ENCODE measurements at regions not wholly inside any gene's neighbourhood (a gene's known extent, or its start where the extent isn't known, plus 50 kb on each side); places are given as distances from the start of the nearest gene placed in this dataset.

DNA sequence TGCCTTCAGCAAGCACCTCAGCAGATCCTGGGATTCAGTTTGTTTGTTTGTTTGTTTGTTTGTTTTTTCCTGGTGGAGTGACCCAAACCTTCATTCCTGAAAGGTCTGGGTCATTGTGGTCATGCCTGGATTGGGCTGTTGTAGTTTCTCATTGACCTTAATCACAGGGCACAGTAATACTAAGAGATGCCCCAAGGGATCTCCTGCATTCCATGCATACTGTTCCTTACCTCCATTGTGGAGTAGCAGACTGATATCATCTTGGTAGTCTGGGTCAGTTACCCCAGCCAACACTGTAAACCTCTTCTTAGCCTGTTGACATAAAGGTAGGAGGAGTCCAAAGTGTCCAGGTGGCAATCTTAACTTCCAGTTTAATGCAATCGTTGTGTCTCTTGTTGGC is 1466.7 kb upstream of the CDH9 start:
- Histone ChIP-seq H3K36me3 (ENCODE audit: control insufficient read depth in 2 of 2, extremely low read depth in 1 of 2, insufficient read depth in 2 of 2, low read length in 2 of 2) (no peaks in the 10 kb centered on the region), H3K4me3 (replicated peaks in 1 of 3; ENCODE audit: insufficient read depth in 1 of 3, low read depth in 1 of 3, low read length in 3 of 3) (no peak overlapping the region), H3K79me2 (ENCODE audit: control insufficient read depth, insufficient read depth, low read length) (no peaks in the 10 kb centered on the region), H3K4me2 (ENCODE audit: insufficient read depth, low read length) (no peak overlapping the region), H3K9me3 (replicated peaks; ENCODE audit: control insufficient read depth, insufficient read depth, low read length) (peaks cover 2% of the 10 kb centered on the region), H3K4me1 (ENCODE audit: control insufficient read depth, extremely low read depth, insufficient read depth, low read length) (no peaks in the 10 kb centered on the region), H4K20me1 (replicated peaks; ENCODE audit: control insufficient read depth, extremely low read depth, insufficient read depth, low read length) (no peaks in the 10 kb centered on the region), H3K9ac (replicated peaks; ENCODE audit: extremely low read depth, insufficient read depth, low read length) (no peak overlapping the region), H3K27me3 (ENCODE audit: control insufficient read depth in 2 of 2, insufficient read depth in 2 of 2, low read length in 2 of 2) (no peaks in the 10 kb centered on the region), H3K27ac (ENCODE audit: insufficient read depth, low read depth, low read length) (no peak overlapping the region), H2AFZ (ENCODE audit: low read depth, low read length) (no peak overlapping the region), H3K9me1 (replicated peaks; ENCODE audit: control insufficient read depth, extremely low read depth, insufficient read depth, low read length) (no peaks in the 10 kb centered on the region)
- BruUV-seq (replicated peaks): no TSS peak
- dilution Hi-C loops (cut with MboI; ENCODE audit: extremely low pct_ligation_motif_present, low sequenced_read_pairs) (no loop called here), intact Hi-C loops (cut with micrococcal nuclease) (no loop called here)
- ChIA-PET CTCF (no interaction called here), POLR2A (no interaction called here)
- DNase-seq (ENCODE audit: low read depth, low spot score) (no peak), FAIRE-seq (no peak)
- TF ChIP-seq EZH2 (IDR thresholded peaks at IDR 0.05; ENCODE audit: borderline replicate concordance, low read depth, low read length, severe bottlenecking) (no peak), POLR2AphosphoS5 (IDR thresholded peaks at IDR 0.05; ENCODE audit: insufficient read depth, low read depth, low read length) (no peak), FOS (IDR thresholded peaks at IDR 0.05; ENCODE audit: borderline replicate concordance, insufficient read depth, low read length) (no peak), JUN (IDR thresholded peaks at IDR 0.05; ENCODE audit: borderline replicate concordance, insufficient read depth, insufficient read length, low read depth) (no peak), MYC (IDR thresholded peaks at IDR 0.05; ENCODE audit: low read depth, low read length) (no peak), POLR2A (IDR thresholded peaks at IDR 0.05; ENCODE audit: low read depth, low read length) (no peak), GATA2 (IDR thresholded peaks at IDR 0.05; ENCODE audit: insufficient read depth, insufficient read length, low read depth, low read length) (no peak)
- TF ChIP-seq, protein P1, sequence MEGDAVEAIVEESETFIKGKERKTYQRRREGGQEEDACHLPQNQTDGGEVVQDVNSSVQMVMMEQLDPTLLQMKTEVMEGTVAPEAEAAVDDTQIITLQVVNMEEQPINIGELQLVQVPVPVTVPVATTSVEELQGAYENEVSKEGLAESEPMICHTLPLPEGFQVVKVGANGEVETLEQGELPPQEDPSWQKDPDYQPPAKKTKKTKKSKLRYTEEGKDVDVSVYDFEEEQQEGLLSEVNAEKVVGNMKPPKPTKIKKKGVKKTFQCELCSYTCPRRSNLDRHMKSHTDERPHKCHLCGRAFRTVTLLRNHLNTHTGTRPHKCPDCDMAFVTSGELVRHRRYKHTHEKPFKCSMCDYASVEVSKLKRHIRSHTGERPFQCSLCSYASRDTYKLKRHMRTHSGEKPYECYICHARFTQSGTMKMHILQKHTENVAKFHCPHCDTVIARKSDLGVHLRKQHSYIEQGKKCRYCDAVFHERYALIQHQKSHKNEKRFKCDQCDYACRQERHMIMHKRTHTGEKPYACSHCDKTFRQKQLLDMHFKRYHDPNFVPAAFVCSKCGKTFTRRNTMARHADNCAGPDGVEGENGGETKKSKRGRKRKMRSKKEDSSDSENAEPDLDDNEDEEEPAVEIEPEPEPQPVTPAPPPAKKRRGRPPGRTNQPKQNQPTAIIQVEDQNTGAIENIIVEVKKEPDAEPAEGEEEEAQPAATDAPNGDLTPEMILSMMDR (IDR thresholded peaks at IDR 0.05; ENCODE audit: extremely low read depth in 1 of 2, insufficient read depth in 1 of 2, low read depth in 1 of 2, low read length in 2 of 2): no peak
- TF ChIP-seq, protein P2, sequence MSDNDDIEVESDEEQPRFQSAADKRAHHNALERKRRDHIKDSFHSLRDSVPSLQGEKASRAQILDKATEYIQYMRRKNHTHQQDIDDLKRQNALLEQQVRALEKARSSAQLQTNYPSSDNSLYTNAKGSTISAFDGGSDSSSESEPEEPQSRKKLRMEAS (IDR thresholded peaks at IDR 0.05; ENCODE audit: insufficient read depth, insufficient read length): no peak

Measured in endothelial cell of umbilical vein (primary cell).